ENCODE measurements at regions not wholly inside any gene's neighbourhood (a gene's known extent, or its start where the extent isn't known, plus 50 kb on each side); places are given as distances from the start of the nearest gene placed in this dataset.

GRCh38 chr16:35410438-35410837 is 1951.0 kb downstream of the TP53TG3F start:
- TF ChIP-seq CTCF (IDR thresholded peaks at IDR 0.05; ENCODE audit: low read length), result no peak
- no peak for TF ChIP-seq EZH2 (IDR thresholded peaks at IDR 0.05; ENCODE audit: borderline replicate concordance, low read length)

Measured in OCI-LY1 (cell line).